Lower leg skin (tissue), 4 donors: ENCODE measurements at regions not wholly inside any gene's neighbourhood (a gene's known extent, or its start where the extent isn't known, plus 50 kb on each side); places are given as distances from the start of the nearest gene placed in this dataset.

ENCODE experiments used
- DNase-seq, 2 donors: peaks; one replicate each; pipeline ENCODE4 v3.0.0-alpha.2; 2019; ENCODE audit warnings: low spot score in 2 of 2
- H3K4me3 ChIP-seq: fragments of 200-600 bp; sonication (generic); 2 replicates; pipeline ENCODE4 v1.5.1; 2017; ENCODE audit warnings: mild to moderate bottlenecking, low read depth; ENCODE audit not compliant: poor library complexity, severe bottlenecking
- CTCF ChIP-seq, 3 donors: fragments of 450-650 bp; IDR thresholded peaks; one replicate each; pipeline ENCODE4 v1.5.1; 2016; ENCODE audit warnings: antibody characterized with exemption in 3 of 3, mild to moderate bottlenecking in 3 of 3, moderate library complexity in 2 of 3
- POLR2A ChIP-seq, 2 donors: fragments of 450-650 bp; IDR thresholded peaks; one replicate each; pipeline ENCODE4 v1.6.1; 2016 to 2017; ENCODE audit warnings: antibody characterized with exemption in 2 of 2, mild to moderate bottlenecking in 1 of 2, moderate library complexity in 1 of 2
- whole genome bisulfite sequencing, 2 donors: methylation state at CpG; one replicate each; pipeline ENCODE4 v1.1.5; 2018; 5-methylcytosine and 5-hydroxymethylcytosine counted together
- intact Hi-C: fragments of 100-400 bp; cut with DNase I; formaldehyde crosslinking; loops from one replicate; pipeline ENCODE4 v1.15.0; 2023; ENCODE audit warnings: low total_unique reads

GRCh38 chr18:2173486-2173885, 397.8 kb downstream of the METTL4 start:
- intact Hi-C loops, result no loop called here
- no peak overlapping the region for H3K4me3 ChIP-seq
- no peak for DNase-seq
- 43 to 55% methylated on average over 4 of the region's 4 CpGs for WGBS, 2 donors
- TF ChIP-seq CTCF (IDR thresholded peaks at IDR 0.05) (no peak), POLR2A (IDR thresholded peaks at IDR 0.05) (no peak)

GRCh38 chr18:2178036-2178435, 393.3 kb downstream of the METTL4 start:
- TF ChIP-seq POLR2A (IDR thresholded peaks at IDR 0.05) (no peak), CTCF (IDR thresholded peaks at IDR 0.05) (no peak)
- WGBS, 2 donors, result 74 to 77% methylated on average over 5 of the region's 5 CpGs
- intact Hi-C loops, result no loop called here

GRCh38 chr18:2179498-2180183, 391.7 kb downstream of the METTL4 start:
- TF ChIP-seq POLR2A (IDR thresholded peaks at IDR 0.05) (no peak), CTCF (IDR thresholded peaks at IDR 0.05) (no peak)
- H3K4me3 ChIP-seq, result no peak overlapping the region
- no peak for DNase-seq
- intact Hi-C loops, result no loop called here
- 93% methylated on average over 8 of the region's 8 CpGs for WGBS, 2 donors

More at GRCh38 chr18:2178036-2178435, 393.3 kb downstream of the METTL4 start:
- no peak for DNase-seq
- no peak overlapping the region for H3K4me3 ChIP-seq

- no peak for TF ChIP-seq CTCF (IDR thresholded peaks at IDR 0.05)
- no peak for TF ChIP-seq POLR2A (IDR thresholded peaks at IDR 0.05)
- 85 to 86% methylated on average over 1 of the region's 1 CpG for WGBS, 2 donors
- intact Hi-C loops, result no loop called here
- no peak overlapping the region for H3K4me3 ChIP-seq
- DNase-seq, result no peak
Observed at GRCh38 chr18:2180586-2180985, 390.7 kb downstream of the METTL4 start.

GRCh38 chr18:2183432-2183831, 387.9 kb downstream of the METTL4 start:
- no peak for DNase-seq
- intact Hi-C loops, result no loop called here
- no peak for TF ChIP-seq POLR2A (IDR thresholded peaks at IDR 0.05)
- no peak for TF ChIP-seq CTCF (IDR thresholded peaks at IDR 0.05)
- no peak overlapping the region for H3K4me3 ChIP-seq
- WGBS, 2 donors, result 92% methylated on average over 5 of the region's 5 CpGs

- intact Hi-C loops, result no loop called here
- H3K4me3 ChIP-seq, result no peak overlapping the region
- 67 to 74% methylated on average over 1 of the region's 1 CpG for WGBS, 2 donors
- no peak for DNase-seq
- TF ChIP-seq CTCF (IDR thresholded peaks at IDR 0.05), result no peak
- no peak for TF ChIP-seq POLR2A (IDR thresholded peaks at IDR 0.05)
Observed at GRCh38 chr18:2186967-2187366, 384.3 kb downstream of the METTL4 start.
